HL-60/S4 treated with retinoic acid at 250 ng/mL for 4 days and 3 days (cell line): ENCODE measurements at regions not wholly inside any gene's neighbourhood (a gene's known extent, or its start where the extent isn't known, plus 50 kb on each side); places are given as distances from the start of the nearest gene placed in this dataset.

ENCODE experiments used
- in situ Hi-C: fragments of 300-500 bp; cut with MboI; formaldehyde crosslinking; loops from 2 replicates; pipeline ENCODE4 v1.7.0; 2022; ENCODE audit warnings: low sequenced_read_pairs

DNA sequence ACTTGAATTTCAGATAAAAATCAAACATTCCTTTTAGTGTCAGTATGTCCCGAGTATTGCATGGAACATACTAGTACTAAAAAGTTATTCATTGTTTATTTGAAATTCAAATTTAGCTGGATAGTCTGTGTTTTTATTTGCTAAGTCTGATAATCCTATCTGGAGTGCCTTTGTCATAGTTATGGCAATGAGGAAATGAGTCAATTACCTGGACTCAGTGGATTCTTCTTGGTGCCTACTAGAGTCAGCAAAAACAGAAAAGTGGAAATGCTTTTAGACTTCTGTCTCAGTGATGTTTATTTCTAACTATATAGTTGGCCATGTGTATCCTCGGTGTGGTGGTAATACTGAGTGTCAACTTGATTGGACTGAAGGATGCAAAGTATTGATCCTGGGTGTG is 121.3 kb upstream of the EEF1E1 start:
- in situ Hi-C loops, result no loop called here

DNA sequence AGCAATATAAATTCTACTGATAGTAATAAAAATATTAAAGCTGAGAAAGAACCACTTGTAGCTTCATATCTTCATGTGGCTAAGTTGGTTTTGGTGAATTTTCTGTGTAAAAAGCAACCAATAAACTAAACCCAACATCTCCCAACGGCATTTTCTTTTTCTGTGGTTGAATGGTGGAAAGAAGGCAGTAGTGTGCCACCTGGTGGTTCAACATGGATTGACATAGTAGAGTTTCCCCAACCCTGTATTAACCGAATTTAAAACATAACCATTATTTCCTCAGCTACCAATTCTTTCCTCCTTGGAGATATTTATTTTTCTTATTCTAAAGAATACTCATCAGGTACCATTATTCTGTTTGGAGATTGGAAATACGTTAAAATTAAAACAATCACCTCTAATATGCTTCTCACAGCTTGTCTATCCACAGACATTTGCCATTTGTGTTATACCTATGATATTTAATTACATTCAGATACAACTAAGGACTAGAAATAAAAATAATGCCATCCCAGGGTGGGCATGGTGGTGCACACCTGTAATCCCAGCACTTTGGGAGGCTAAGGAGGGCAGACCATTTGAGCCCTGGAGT is 117.1 kb upstream of the EEF1E1 start:
- in situ Hi-C loops, result no loop called here

GRCh38 chr6:8218861-8219260 is 116.5 kb upstream of the EEF1E1 start:
- in situ Hi-C loops, result no loop called here

DNA sequence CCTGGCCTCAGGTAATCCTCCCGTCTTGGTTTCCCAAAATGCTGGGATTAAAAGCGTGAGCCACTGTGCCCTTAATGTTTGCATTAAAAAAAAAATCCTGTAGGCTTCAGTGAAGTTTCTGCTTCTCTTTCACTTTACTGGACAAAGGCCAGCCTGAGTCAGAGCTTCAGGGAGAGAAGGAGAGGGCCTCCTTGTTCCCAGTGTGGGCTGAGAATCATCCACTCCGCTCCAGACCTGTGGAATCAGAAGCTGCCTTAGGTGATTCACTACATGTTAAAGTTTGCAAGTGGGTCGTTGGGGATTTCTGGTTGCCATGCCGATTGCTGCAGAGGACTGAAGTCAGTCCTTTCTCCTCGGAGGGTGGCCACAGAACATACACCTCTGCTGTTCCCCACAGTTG is 113.3 kb upstream of the EEF1E1 start:
- in situ Hi-C loops, result no loop called here

DNA sequence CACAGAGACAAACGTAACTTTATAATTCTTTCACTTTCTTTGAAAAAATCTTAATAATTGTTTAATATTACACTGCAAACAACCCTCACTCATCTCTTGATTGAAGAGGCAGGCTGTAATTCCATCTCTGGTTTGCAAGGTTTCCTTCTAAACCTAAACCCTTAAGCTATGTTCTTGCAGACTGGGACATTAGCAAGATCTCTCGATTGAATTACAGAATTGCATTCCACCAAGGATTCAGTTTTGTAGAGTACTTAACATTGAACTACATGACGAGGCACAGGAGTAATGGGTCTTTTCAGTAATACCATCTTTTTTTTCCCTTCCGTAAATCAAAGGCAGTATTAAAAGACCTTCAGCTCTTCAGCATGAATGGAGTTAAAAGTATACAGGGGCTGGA is 111.6 kb upstream of the EEF1E1 start:
- in situ Hi-C loops, result no loop called here

DNA sequence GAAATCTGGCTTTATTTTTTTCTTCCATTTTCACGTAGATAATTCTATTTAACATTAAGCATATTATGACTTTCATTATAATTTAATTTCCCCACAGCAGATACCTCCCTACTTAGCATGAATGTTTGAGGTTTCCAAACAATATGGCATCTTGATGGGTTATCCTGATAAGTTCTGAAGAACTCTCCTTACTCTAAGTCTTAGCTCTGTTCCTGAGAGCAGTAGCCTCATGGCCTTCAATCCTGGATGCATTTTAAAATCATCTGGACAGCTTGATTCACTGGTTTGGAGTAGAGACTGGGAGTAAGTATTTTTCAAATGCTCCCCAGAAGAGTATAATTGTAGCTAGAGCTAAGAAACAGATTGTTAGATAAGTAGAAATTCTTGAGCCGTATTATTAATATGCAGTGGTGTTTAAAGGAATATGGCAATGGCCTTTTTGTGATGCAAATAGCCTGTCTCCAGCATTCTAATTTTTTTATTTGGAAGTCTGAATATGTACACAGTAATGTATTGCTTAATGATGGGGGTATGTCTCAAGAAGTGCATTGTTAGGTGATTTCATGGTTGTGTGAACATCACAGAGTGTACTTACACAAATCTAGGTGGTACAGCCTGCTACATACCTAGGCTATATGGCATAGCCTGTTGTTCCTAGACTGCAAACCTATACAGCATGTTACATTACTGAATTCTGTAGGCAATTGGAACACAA is 110.5 kb upstream of the EEF1E1 start:
- in situ Hi-C loops, result no loop called here

- in situ Hi-C loops, result no loop called here
Measured at GRCh38 chr6:8207869-8208191, 105.5 kb upstream of the EEF1E1 start.

GRCh38 chr6:8207191-8207868 is 105.0 kb upstream of the EEF1E1 start:
- in situ Hi-C loops, result no loop called here

GRCh38 chr6:8203337-8203736 is 101.0 kb upstream of the EEF1E1 start:
- in situ Hi-C loops, result no loop called here

DNA sequence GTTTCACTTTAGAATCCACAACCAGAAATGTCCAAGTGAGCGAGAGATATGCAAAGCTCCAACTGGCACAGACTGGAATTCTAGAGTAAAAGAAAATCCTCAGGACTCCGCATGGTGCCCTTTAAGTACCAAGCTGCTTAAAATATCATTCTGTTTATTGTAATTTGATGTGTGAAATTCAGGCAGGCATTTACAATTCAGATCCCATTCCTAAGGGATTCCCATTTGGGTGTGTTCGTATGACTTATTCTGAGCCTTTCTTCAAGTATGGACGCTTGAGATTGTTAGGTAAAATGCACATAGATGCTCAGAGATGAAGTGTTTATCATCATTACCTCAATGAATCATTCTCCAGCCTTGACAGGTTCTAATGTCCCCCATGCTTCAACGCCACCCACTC is 99.3 kb upstream of the EEF1E1 start:
- in situ Hi-C loops, result no loop called here

- in situ Hi-C loops, result no loop called here
Measured at GRCh38 chr6:8200255-8200654, 97.9 kb upstream of the EEF1E1 start.

- in situ Hi-C loops, result no loop called here
Measured at GRCh38 chr6:8195714-8196102, 93.4 kb upstream of the EEF1E1 start.

GRCh38 chr6:8195040-8195713 is 92.8 kb upstream of the EEF1E1 start:
- in situ Hi-C loops, result no loop called here

DNA sequence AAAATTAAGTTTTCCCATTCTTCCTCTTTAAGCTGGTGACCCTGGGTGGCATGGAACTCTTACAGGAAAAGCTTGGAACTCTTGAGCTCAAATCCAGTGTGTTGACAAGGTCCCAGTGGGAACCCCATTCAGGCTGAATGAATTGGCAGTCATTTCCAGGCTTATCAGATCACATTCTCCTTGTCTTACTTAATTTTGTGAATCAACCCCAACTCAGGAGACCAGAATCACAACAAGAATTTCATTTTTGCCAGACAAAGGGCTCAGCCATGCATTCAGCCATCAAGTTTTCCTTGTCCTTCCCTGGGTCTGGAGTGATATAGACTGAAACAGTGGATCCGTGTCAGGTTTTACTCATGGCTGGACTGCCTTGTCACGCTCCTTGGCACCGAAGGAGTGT is 92.1 kb upstream of the EEF1E1 start:
- in situ Hi-C loops, result no loop called here

DNA sequence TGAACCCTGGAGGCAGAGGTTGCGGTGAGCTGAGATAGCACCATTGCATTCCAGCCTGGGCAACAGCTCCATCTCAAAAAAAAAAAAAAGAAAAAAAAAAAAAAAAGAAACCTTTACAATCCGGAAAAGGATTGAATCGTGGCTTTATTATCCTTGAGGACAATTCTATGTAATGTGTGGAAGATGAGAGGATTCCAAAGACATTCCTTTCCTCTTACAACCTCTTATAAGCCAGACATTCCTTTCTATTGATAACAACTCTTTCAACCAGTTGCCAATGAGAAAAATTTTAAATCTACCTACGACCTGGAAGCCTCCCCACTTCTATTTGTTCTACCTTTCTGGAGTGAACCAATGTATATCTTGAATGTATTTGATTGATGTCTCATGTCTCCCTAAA is 91.2 kb upstream of the EEF1E1 start:
- in situ Hi-C loops, result no loop called here

DNA sequence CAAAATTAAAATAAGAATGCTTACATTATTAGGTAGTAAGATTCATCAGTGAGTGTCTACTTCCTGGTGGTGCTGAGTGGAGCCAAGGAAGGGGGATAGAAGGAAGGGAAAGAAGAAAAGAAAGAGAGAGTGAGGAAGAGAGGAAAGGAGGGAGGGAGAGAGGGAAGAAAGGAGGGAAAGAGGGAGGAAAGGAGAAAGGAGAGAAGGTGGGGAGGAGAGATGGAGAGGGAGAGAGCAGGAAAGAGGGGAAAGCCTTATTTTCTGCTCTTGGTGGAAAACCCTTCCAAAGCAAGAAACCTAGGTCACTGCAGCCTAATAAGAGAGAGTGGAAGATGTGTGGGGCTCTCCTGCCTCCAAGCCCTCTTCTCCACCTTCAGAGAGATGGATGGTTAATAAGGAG is 90.2 kb upstream of the EEF1E1 start:
- in situ Hi-C loops, result no loop called here

GRCh38 chr6:8192067-8192466 is 89.7 kb upstream of the EEF1E1 start:
- in situ Hi-C loops, result no loop called here

DNA sequence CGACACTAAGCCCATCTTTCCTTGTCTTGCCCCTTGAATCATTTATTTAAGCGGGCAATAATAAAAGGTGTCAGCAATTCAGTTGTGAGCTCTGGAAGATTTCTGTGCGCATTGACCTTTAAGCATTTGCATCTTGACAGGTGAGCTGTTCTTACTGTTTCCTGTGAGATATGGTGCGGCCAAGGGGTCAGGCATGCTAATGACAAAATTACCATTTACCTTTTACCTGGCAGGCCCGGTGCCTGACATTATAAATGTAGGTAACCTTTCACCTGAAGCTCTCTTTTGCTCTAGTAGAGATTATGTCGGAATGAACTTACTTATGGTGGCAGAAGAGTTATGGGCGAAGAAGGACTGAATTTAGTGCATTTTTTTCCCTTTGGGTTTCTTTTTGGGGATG is 89.3 kb upstream of the EEF1E1 start:
- in situ Hi-C loops, result no loop called here

DNA sequence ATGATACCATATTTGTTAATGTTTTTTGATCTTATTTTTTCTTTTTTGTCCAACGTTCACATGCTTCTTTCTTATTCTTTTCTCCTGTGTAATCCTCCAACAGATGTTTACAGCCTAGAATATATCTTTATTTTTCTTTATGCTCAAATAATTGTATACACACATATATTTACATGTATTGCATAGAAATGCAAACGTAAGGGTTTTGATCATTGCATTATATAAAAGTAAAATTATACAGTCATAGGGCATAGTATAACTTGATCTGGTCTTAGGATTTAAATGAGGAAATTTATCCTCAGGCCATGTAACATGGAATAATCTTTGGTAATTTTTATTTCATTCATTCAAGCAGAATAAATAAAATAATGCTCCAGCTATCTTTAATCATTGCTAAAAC is 84.9 kb upstream of the EEF1E1 start:
- in situ Hi-C loops, result no loop called here

DNA sequence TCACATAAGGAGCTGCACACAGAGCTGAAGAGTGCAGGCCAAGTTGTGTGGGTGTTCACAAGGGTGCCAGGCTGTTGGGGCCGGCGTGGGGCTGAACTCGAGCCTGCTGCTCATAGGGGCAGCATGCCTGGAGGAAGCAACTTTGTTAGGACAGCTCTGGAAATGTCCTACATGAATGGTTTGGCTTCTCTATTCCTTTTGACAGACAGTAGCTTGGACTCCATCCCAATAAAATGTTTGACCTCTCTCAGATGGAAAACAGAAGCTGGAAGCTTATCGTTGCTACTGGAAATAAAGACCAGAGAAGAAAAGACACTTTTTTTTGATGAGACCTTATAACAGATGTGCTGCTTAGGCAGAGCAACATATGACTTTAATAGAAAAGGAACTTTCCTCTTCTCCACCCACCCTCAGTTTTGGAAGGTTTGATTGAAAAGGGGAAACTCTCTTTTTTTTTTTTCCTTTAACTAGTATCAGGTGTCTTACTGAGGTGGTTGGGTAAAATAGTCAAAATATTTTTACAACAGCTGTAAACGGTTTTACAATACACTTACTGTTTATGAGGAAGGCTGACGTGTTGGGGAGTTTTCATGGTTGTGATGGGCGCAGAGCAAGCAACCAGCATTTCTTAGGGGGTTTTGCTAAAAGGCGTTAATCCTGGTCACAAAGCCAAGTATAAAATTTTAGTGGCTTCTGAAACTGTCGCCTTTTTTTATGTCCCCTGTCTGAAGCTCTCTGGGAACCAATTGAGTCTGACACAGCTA is 80.7 kb upstream of the EEF1E1 start:
- in situ Hi-C loops, result no loop called here
